Liver (tissue), 8 donors: ENCODE measurements at regions not wholly inside any gene's neighbourhood (a gene's known extent, or its start where the extent isn't known, plus 50 kb on each side); places are given as distances from the start of the nearest gene placed in this dataset.
A peak's percentile ranks its signal among the peaks of the same experiment; 100 is the strongest.

Source experiments
- DNase-seq: peaks from one replicate; pipeline ENCODE4 v3.0.0-alpha.2; 2017; ENCODE audit warnings: low spot score
- H3K27ac ChIP-seq, 2 donors: one replicate each; pipeline ENCODE4 v1.7.0; 2013; ENCODE audit warnings: inconsistent platforms in 2 of 2, low read length in 2 of 2, control low read depth in 1 of 2, low read depth in 1 of 2, mild to moderate bottlenecking in 1 of 2
- H3K27me3 ChIP-seq, 4 donors: one replicate each; pipeline versions ENCODE4 v1.6.1 to v1.7.0; 2013; ENCODE audit warnings: low read length in 3 of 4, inconsistent platforms in 1 of 4, mild to moderate bottlenecking in 1 of 4, moderate library complexity in 1 of 4; ENCODE audit not compliant: control insufficient read depth in 4 of 4, insufficient read depth in 4 of 4
- H3K36me3 ChIP-seq, 4 donors: one replicate each; pipeline versions ENCODE4 v1.6.1 to v1.7.0; 2013; ENCODE audit warnings: low read length in 3 of 4, mild to moderate bottlenecking in 3 of 4, low read depth in 1 of 4, moderate library complexity in 1 of 4; ENCODE audit not compliant: control insufficient read depth in 4 of 4, insufficient read depth in 3 of 4
- H3K4me1 ChIP-seq, 4 donors: one replicate each; pipeline versions ENCODE4 v1.6.1 to v1.7.0; 2013; ENCODE audit warnings: low read length in 3 of 4, mild to moderate bottlenecking in 3 of 4, moderate library complexity in 1 of 4; ENCODE audit not compliant: control insufficient read depth in 4 of 4, insufficient read depth in 4 of 4
- H3K4me3 ChIP-seq, 3 donors: one replicate each; pipeline versions ENCODE4 v1.6.1 to v1.7.0; 2013; ENCODE audit warnings: low read length in 3 of 3, control low read depth in 1 of 3, low read depth in 1 of 3, mild to moderate bottlenecking in 1 of 3
- H3K9ac ChIP-seq, 2 donors: one replicate each; pipeline ENCODE4 v1.7.0; 2013; ENCODE audit warnings: low read length in 2 of 2, mild to moderate bottlenecking in 2 of 2, moderate library complexity in 2 of 2, control low read depth in 1 of 2, low read depth in 1 of 2
- H3K9me3 ChIP-seq, 4 donors: one replicate each; pipeline versions ENCODE4 v1.6.1 to v1.7.0; 2013; ENCODE audit warnings: low read length in 3 of 4; ENCODE audit not compliant: control insufficient read depth in 4 of 4
- EGR1 ChIP-seq, 2 donors: IDR thresholded peaks; 2 replicates each; pipeline ENCODE4 v1.6.1; 2016 to 2018; ENCODE audit warnings: antibody characterized with exemption in 2 of 2, low read depth in 2 of 2
- FOXA2 ChIP-seq: IDR thresholded peaks from 2 replicates; pipeline ENCODE4 v1.6.1; 2016; ENCODE audit warnings: antibody characterized with exemption
- HNF4A ChIP-seq, 2 donors: conservative IDR thresholded peaks; 2 replicates each; pipeline ENCODE4 v1.6.1; 2016; ENCODE audit warnings: antibody characterized with exemption in 2 of 2, mild to moderate bottlenecking in 2 of 2
- JUND ChIP-seq, 2 donors: IDR thresholded peaks; 2 replicates each; pipeline ENCODE4 v1.6.1; 2016; ENCODE audit warnings: antibody characterized with exemption in 2 of 2
- NR2F2 ChIP-seq: IDR thresholded peaks from 2 replicates; pipeline ENCODE4 v1.6.1; 2016; ENCODE audit warnings: antibody characterized with exemption
- RAD21 ChIP-seq, 2 donors: IDR thresholded peaks; 2 replicates each; pipeline ENCODE4 v1.6.1; 2016; ENCODE audit warnings: antibody characterized with exemption in 2 of 2, mild to moderate bottlenecking in 2 of 2
- RXRA ChIP-seq, 2 donors: IDR thresholded peaks; 2 replicates each; pipeline ENCODE4 v1.6.1; 2017 to 2018; ENCODE audit warnings: antibody characterized with exemption in 2 of 2, mild to moderate bottlenecking in 1 of 2
- SP1 ChIP-seq: IDR thresholded peaks from 2 replicates; pipeline ENCODE4 v1.6.1; 2018; ENCODE audit warnings: antibody characterized with exemption, mild to moderate bottlenecking
- TAF1 ChIP-seq: conservative IDR thresholded peaks from 2 replicates; pipeline ENCODE4 v1.6.1; 2016; ENCODE audit warnings: antibody characterized with exemption, mild to moderate bottlenecking
- YY1 ChIP-seq: IDR thresholded peaks from 2 replicates; pipeline ENCODE4 v1.6.1; 2016; ENCODE audit warnings: antibody characterized with exemption, mild to moderate bottlenecking
- WGBS: extraction: QIAGEN DNeasy Blood & Tissue Kit; methylation state at CpG from one replicate; pipeline ENCODE4 v1.1.7; 2013; 5-methylcytosine and 5-hydroxymethylcytosine counted together
- TF ChIP-seq, protein P1 (sequence below): IDR thresholded peaks from 2 replicates; pipeline ENCODE4 v1.6.1; 2016; ENCODE audit warnings: antibody characterized with exemption
- TF ChIP-seq, protein P2 (sequence below): IDR thresholded peaks from 2 replicates; pipeline ENCODE4 v1.6.1; 2016; ENCODE audit warnings: antibody characterized with exemption
- TF ChIP-seq, protein P3 (sequence below): fragments of 150-350 bp; IDR thresholded peaks from 2 replicates; pipeline ENCODE4 v1.5.1; 2017; ENCODE audit warnings: improper control_type of control experiment, low read depth, low read length; ENCODE audit not compliant: missing input control
- donor health status: healthy.
- donor health status: healthy.
- donor health status: healthy.
- donor health status: healthy.
- donor health status: healthy.

DNA sequence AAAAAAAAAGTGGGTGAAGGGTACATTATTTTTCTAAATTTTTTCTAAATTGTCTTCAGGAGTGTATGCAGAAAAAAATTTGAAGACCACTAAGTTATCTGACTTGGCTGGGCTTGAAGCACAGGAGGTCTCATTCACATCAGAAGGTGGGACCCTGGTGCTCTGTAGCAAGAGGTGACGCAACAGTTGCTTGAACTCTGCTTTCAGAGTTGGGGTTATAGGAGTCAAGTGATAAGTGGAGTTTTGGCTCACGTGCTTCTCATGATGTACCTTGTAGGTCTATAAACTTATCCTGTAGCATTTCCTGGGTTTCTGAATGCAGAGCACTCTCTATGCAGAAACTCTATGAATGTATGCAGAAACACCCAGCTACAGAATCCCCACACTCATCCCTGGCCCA, 58.5 kb upstream of the FOXC1 start:
- TF ChIP-seq RAD21 (IDR thresholded peaks at IDR 0.05) (no peak), HNF4A (conservative IDR thresholded peaks at IDR 0.05) (no peak), YY1 (no peak), NR2F2 (no peak), RXRA (IDR thresholded peaks at IDR 0.05) (no peak), SP1 (no peak), EGR1 (IDR thresholded peaks at IDR 0.05; ENCODE audit: low read depth in 2 of 2) (no peak)
- TF ChIP-seq, protein P1, sequence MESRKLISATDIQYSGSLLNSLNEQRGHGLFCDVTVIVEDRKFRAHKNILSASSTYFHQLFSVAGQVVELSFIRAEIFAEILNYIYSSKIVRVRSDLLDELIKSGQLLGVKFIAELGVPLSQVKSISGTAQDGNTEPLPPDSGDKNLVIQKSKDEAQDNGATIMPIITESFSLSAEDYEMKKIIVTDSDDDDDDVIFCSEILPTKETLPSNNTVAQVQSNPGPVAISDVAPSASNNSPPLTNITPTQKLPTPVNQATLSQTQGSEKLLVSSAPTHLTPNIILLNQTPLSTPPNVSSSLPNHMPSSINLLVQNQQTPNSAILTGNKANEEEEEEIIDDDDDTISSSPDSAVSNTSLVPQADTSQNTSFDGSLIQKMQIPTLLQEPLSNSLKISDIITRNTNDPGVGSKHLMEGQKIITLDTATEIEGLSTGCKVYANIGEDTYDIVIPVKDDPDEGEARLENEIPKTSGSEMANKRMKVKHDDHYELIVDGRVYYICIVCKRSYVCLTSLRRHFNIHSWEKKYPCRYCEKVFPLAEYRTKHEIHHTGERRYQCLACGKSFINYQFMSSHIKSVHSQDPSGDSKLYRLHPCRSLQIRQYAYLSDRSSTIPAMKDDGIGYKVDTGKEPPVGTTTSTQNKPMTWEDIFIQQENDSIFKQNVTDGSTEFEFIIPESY, result no peak
- TF ChIP-seq, protein P2, sequence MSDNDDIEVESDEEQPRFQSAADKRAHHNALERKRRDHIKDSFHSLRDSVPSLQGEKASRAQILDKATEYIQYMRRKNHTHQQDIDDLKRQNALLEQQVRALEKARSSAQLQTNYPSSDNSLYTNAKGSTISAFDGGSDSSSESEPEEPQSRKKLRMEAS, result no peak
- no peak overlapping the region for H3K4me3 ChIP-seq
- H3K9ac ChIP-seq, result no peak overlapping the region
- H3K27me3 ChIP-seq, result no peaks in the 10 kb centered on the region
- peaks cover 0 to 13% (median 5%) of the 10 kb centered on the region in 4 donors for H3K4me1 ChIP-seq
- H3K36me3 ChIP-seq, result peaks cover 0 to 2% (median 0%) of the 10 kb centered on the region in 4 donors
- H3K27ac ChIP-seq, result no peak overlapping the region
- no peak for DNase-seq
- WGBS, result 71% methylated on average over 2 of the region's 2 CpGs
- H3K9me3 ChIP-seq, result peaks cover 0 to 2% (median 0%) of the 10 kb centered on the region in 4 donors

DNA sequence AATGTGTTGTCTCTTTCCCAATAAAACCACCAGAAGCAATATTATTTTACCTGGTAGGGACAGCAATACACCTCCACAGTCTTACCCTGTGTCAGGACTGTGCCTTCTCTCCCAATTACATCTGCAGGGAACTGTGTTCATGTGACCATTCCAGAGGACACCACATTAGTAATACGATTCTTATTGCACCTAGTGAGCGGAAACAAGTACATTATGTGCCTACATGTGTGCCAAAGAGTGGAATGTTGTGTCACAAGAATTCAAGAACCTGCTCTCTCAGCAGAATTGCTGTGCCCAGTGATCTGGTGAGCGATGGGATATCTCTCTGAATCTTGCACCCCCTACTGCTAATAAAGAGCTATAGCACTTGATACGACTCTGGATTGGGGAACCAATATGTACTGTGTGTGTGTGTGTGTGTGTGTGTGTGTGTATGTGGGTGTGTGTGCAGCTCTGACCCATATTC, 57.4 kb upstream of the FOXC1 start:
- DNase-seq, result no peak
- WGBS, result 38% methylated on average over 4 of the region's 4 CpGs

DNA sequence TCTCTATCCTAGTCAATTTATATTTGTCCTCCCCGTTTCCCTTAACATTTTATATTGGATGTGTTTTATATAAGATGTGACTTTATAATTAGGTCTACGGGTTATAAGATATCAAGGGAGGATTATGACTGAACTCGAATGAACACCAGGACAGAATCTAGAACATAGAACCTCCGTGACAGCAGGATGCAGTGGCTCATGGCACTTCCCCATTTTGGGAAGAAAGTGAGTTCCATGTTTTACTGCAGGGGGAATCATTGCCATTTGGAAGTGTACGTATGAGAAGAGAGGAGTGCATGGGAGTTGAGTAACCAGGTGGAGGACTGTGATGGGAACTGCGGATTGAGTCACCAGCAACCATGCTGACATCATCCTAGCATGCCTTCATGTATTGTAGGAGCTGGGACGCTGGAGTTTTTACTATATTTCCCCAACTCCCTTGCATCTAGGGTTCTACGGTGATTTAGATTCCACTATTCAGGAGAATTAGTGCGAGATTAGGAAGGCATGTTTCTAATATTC, 56.1 kb upstream of the FOXC1 start:
- Histone ChIP-seq H3K4me3 (no peak overlapping the region), H3K27ac (no peak overlapping the region), H3K27me3 (no peaks in the 10 kb centered on the region), H3K9ac (no peak overlapping the region), H3K36me3 (no peaks in the 10 kb centered on the region), H3K9me3 (peaks cover 0 to 2% (median 0%) of the 10 kb centered on the region in 4 donors), H3K4me1 (peaks cover 0 to 13% (median 5%) of the 10 kb centered on the region in 4 donors)
- 90% methylated on average over 9 of the region's 9 CpGs for WGBS
- no peak for TF ChIP-seq JUND (IDR thresholded peaks at IDR 0.05)
- no peak for TF ChIP-seq YY1
- TF ChIP-seq TAF1, result no peak
- DNase-seq, result no peak

More for the DNA sequence above, 57.4 kb upstream of the FOXC1 start:
- peak in 1 of 2 donors; percentile 33 for TF ChIP-seq HNF4A (conservative IDR thresholded peaks at IDR 0.05)
- TF ChIP-seq SP1, result peak; percentile 63
- peak in 1 of 2 donors; percentile 15 for TF ChIP-seq RXRA (IDR thresholded peaks at IDR 0.05)
- TF ChIP-seq RAD21 (IDR thresholded peaks at IDR 0.05), result peak; percentile 50 to 71
- TF ChIP-seq FOXA2, result no peak
- TF ChIP-seq, protein P3, sequence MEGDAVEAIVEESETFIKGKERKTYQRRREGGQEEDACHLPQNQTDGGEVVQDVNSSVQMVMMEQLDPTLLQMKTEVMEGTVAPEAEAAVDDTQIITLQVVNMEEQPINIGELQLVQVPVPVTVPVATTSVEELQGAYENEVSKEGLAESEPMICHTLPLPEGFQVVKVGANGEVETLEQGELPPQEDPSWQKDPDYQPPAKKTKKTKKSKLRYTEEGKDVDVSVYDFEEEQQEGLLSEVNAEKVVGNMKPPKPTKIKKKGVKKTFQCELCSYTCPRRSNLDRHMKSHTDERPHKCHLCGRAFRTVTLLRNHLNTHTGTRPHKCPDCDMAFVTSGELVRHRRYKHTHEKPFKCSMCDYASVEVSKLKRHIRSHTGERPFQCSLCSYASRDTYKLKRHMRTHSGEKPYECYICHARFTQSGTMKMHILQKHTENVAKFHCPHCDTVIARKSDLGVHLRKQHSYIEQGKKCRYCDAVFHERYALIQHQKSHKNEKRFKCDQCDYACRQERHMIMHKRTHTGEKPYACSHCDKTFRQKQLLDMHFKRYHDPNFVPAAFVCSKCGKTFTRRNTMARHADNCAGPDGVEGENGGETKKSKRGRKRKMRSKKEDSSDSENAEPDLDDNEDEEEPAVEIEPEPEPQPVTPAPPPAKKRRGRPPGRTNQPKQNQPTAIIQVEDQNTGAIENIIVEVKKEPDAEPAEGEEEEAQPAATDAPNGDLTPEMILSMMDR, result peak; percentile 31
- Histone ChIP-seq H3K27ac (no peak overlapping the region), H3K4me1 (peaks cover 0 to 13% (median 5%) of the 10 kb centered on the region in 4 donors), H3K4me3 (no peak overlapping the region), H3K9ac (no peak overlapping the region), H3K27me3 (no peaks in the 10 kb centered on the region), H3K9me3 (peaks cover 0 to 2% (median 0%) of the 10 kb centered on the region in 4 donors), H3K36me3 (peaks cover 0 to 2% (median 0%) of the 10 kb centered on the region in 4 donors)
